Stimulated activated CD4-positive, alpha-beta T cell treated with anti-CD3 and anti-CD28 coated beads, TNF-alpha, amount 100 ng/mL, for 4 hours (primary cell): ENCODE measurements at regions not wholly inside any gene's neighbourhood (a gene's known extent, or its start where the extent isn't known, plus 50 kb on each side); places are given as distances from the start of the nearest gene placed in this dataset.
"Not testable (repeated sequence)": the region's sequence is repeated elsewhere in the genome, so short reads cannot be mapped to it uniquely, and the experiment has no call there.

Experiments used
- DNase-seq, 3 experiments: peaks; one replicate each; pipeline ENCODE4 v3.0.0-alpha.2; 2020; ENCODE audit warnings: low read depth in 3 of 3

- DNase-seq = no peak
Observed at GRCh38 chr12:11539156-11539555, 110.3 kb upstream of the ETV6 start.

DNA sequence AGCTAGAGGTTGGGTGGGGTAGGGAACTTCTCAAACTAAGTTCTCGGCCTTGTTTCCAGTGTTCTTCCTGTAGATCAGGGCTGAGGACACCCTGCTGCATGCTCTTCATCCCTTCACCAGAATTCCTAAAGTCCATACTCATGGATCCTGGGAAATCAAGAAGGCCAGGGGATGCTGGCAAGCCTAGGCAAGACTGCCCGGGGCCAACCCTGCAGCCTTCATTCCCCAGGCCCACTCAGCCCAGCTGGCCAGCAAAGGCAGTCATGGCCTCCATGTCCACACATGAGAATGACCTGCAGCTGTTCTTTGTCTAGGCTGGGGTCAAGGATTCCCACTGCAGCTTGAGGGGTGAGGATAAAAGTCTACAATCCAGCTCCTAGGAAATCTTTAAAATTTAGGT lies 109.3 kb upstream of the ETV6 start:
- DNase-seq = no peak

GRCh38 chr12:11540615-11541310 lies 108.7 kb upstream of the ETV6 start:
- DNase-seq = no peak

- DNase-seq = no peak
Observed at GRCh38 chr12:11542599-11542998, 106.9 kb upstream of the ETV6 start.

DNA sequence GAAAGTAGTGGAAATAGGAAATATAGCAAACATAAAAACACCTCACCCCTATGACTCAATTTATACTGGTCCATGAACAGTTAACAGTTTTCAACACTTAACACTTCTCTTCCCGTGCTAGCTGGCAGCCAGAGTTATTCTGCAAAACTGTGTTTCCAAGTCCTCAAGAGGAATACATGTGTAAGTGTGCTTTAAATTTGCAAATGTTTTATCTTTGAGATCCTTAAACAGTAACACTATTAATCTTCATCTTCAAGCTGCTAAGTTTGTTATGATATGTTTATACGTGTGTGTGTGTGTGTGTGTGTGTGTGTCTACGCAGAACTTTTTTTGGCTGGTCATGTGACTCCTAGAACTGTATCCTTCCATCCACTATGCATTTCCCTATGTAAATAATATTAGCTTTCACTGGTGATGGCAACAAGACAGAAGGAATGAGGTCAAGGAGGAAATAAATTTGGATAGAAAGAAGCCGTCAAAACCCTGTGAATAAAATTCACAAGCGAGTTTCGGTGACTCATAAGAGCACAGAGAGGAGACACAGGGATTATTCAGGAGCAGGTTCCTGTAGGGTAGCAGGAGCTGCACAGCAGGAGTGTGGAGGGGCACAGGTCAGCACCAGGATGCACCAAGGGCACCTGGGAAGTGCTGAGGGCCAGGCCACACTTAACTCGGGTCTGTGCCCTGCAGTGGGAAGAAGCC lies 105.9 kb upstream of the ETV6 start:
- DNase-seq = no peak

DNA sequence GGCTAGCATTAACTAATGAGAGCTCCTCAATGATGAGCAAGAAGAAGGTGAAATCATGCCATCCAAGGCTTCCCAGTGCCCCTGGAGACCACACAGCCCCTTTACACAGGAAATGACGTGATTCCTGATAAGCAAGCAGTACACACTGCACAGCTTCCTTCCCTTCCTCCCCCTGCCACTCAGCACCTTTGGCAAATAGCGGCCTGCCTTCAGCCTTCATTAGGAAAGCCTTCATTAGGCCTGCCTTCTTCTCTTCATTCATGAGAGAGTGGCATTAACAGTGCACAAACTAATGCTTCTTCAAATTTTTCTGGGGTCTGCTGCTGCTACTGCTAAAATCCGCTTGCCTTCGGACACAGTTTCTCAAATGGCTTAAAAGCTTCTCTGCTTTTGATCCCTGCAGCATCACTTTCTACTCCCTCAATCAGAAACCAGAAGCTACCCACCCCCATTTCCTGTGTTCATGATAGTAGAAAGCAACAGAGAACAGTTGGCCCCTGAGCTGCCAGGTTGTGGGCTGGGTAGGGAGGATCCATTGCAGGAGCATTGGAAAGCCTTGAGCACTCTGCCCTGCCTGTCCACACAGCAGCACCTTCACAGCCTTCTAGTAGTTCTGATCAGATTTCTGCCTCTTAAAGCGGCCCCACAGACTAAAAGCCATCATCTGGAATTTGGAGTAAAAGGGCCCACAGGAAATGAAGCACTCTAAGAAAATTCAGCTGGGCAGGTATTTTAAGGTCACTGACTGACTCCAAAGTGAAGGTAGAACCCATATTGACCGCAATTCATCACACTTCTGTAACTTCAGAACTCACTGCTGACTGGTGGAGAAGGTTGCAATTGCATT lies 103.8 kb upstream of the ETV6 start:
- DNase-seq = peak in 1 of 3 experiments; percentile 5

DNA sequence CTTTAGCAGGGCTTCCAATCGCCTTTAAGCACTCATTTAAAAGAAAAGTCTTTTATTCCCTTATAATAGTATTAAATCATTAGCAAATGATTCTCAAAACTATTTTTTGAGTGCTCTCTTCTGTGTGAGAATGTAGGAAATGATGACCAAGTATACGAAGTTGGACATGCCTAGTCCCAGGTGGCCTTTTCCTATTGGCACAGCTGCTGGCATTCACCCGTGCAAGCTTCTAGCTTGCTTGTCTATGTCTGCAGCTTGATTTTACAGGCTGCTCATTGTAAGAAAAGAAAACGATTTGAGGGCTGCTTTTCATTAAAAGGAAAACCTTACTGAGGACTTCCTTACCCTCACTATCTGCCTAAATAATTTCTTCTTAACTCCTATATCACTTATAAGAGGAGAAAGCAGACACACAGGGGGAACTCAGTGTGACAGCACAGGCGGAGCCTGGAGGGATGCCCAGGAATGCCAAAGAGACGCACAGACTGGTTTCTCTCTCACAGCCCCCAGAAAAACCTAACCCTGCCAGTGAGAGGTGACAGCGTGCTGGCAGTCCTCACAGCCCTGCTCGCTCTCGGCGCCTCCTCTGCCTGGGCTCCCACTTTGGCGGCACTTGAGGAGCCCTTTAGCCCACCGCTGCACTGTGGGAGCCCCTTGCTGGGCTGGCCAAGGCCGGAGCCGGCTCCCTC lies 102.7 kb upstream of the ETV6 start:
- not testable (repeated sequence) for DNase-seq

GRCh38 chr12:11547271-11547646 lies 102.2 kb upstream of the ETV6 start:
- not testable (repeated sequence) for DNase-seq

DNA sequence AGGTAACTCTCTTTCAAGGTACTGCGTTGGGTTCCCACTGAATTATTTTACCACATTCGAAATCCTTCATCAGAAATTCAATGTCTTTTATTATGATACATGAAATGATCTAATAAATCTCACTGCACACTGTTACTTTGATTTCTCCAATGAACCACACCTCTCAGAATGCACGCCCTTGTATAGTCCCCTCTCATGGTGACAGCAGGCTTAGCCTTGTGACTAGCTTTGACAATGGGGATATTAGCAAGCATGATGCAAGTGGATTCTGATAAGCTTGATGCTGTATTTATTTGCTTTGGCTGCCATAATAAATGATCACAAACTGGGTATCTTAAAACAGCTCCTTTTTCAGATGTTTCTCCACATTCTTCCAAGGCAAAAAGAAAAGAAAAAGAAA lies 100.4 kb upstream of the ETV6 start:
- no peak for DNase-seq

- peak in 1 of 3 experiments; percentile 27 for DNase-seq
Observed at GRCh38 chr12:11553871-11554533, 95.5 kb upstream of the ETV6 start.

- DNase-seq = no peak
Observed at GRCh38 chr12:11555195-11555594, 94.3 kb upstream of the ETV6 start.

- no peak for DNase-seq
Observed at GRCh38 chr12:11555743-11556625, 93.5 kb upstream of the ETV6 start.

DNA sequence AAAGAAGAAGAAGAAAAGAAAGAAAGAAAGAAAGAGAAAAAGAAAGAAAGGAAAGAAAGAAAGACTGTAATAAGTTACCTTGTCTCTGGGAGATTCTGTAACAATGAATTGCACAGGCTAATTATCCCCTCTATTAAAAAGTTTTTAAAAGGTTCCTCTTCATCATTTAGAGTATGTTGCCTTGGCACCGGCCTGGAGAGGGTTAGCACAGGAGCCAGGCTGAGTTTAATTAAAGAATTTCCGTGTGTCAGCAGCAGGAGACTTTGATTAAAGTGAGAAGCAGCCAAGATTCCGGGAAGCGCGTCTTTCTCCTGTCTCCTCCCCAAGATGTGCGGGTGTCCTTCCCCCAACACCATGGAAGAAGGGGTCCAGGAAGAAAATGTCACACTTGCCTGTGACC lies 92.8 kb upstream of the ETV6 start:
- DNase-seq = no peak

GRCh38 chr12:11559626-11560340 lies 89.7 kb upstream of the ETV6 start:
- DNase-seq = no peak

DNA sequence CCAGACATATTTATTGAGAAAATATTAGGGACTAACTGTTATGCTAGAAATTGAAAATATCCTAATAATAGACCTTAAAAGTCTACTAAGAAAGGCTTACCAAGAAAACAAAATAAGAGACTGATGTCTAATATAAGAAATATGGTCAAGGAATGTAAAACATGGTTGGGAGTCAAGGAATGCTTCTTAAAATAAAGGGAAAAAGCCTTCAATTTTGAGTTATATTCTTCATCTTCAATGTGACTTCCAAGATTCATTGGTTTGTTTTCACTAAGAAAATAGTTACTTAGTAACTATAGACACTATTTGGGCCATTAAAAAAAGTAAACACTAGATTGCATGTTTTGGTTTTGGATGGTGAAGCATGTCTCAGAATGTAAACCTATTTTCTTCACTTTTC lies 88.1 kb upstream of the ETV6 start:
- DNase-seq = no peak

GRCh38 chr12:11563785-11564739 lies 85.4 kb upstream of the ETV6 start:
- no peak for DNase-seq

DNA sequence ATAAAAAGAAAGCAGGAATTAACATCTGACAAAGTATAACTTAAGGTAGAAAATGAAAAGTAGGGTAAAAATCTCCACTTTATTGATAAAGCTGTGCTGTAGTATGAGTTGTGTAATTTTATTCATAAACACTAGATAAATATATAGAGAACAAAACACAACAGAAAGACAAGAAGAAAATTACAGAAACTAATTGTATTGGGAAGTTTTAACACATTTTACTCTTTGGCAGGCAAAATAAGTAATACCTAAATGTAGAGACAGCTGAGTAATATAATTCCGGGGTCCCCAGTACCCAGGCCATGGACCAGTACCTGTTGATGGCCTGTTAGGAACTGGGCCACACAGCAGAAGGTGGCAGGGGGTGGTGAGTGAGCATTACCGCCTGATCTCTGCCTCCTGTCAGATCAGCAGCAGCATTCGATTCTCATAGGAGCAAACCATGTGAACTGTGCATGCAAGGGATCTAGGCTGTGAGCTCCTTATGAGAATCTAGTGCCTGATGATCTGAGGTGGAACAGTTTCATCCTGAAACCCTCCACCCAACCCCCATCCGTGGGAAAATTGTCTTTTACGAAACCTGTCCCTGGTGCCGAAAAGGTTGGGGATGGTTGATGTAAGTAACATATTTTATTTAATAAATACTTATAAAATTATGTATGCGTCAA lies 84.4 kb upstream of the ETV6 start:
- no peak for DNase-seq

DNA sequence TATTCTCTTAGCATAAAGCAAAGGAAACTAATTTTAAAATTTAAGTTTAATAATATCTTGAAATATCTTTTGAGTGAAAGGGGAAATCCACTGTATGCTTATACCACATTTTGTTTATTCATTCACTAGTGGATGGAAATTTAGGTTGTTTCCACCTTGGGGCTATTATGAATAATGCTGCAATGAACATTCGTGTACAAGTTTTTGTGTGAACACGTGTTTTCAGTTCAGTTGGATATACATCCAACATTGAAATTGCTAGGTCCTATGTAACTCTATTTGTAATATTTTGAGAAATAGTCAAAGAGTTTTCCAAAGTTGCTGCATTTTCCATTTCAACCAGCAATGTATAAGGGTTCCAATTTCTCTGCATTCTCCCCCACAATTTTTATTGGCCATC lies 83.7 kb upstream of the ETV6 start:
- DNase-seq = no peak
